Fibroblast of pulmonary artery (primary cell): ENCODE measurements at regions not wholly inside any gene's neighbourhood (a gene's known extent, or its start where the extent isn't known, plus 50 kb on each side); places are given as distances from the start of the nearest gene placed in this dataset.

Source experiments
- DNase-seq: peaks from one replicate; pipeline ENCODE4 v3.0.0-alpha.2; 2010; ENCODE audit warnings: low read depth
- H3K4me3 ChIP-seq: replicated peaks from 2 replicates; pipeline ENCODE4 v1.5.1; 2011; ENCODE audit warnings: low read depth, mild to moderate bottlenecking, control low read depth, low read length, moderate library complexity
- TF ChIP-seq, protein P1 (sequence below): IDR thresholded peaks from 2 replicates; pipeline ENCODE4 v1.5.1; 2011; ENCODE audit warnings: mild to moderate bottlenecking, control low read depth, low read length, inconsistent platforms; ENCODE audit errors: missing control alignments

GRCh38 chr5:168171901-168172759 is 119.3 kb upstream of the WWC1 start:
- DNase-seq: no peak
- no peak overlapping the region for H3K4me3 ChIP-seq
- TF ChIP-seq, protein P1, sequence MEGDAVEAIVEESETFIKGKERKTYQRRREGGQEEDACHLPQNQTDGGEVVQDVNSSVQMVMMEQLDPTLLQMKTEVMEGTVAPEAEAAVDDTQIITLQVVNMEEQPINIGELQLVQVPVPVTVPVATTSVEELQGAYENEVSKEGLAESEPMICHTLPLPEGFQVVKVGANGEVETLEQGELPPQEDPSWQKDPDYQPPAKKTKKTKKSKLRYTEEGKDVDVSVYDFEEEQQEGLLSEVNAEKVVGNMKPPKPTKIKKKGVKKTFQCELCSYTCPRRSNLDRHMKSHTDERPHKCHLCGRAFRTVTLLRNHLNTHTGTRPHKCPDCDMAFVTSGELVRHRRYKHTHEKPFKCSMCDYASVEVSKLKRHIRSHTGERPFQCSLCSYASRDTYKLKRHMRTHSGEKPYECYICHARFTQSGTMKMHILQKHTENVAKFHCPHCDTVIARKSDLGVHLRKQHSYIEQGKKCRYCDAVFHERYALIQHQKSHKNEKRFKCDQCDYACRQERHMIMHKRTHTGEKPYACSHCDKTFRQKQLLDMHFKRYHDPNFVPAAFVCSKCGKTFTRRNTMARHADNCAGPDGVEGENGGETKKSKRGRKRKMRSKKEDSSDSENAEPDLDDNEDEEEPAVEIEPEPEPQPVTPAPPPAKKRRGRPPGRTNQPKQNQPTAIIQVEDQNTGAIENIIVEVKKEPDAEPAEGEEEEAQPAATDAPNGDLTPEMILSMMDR: no peak

DNA sequence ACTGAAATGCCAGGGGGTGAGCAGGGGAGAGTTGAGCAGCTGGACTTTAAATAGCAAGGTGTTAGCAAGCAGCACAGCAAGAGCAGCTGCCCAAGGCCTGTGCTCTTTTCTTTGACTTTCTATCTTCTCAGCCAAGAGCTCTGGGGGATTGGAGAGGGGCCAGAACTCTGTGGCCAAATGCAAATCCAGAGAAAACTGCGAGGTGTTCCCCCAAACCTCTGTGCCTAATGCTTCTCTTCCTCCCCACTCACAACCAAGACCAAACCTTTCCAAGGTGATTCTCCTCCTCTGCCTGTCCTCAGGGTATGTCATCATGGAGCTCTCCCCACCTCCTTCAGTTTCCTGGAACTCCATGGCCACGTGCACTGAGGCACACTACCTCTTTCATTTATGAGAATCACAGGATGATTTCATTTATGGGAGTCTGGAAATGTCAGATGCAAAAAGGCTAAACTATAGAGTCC is 118.7 kb upstream of the WWC1 start:
- no peak for DNase-seq
- TF ChIP-seq, protein P1: no peak
- no peak overlapping the region for H3K4me3 ChIP-seq

GRCh38 chr5:168174376-168174775 is 117.1 kb upstream of the WWC1 start:
- no peak overlapping the region for H3K4me3 ChIP-seq
- peak; percentile 11 for DNase-seq
- TF ChIP-seq, protein P1: no peak

- DNase-seq: no peak
- no peak overlapping the region for H3K4me3 ChIP-seq
- TF ChIP-seq, protein P1: no peak
Observed at GRCh38 chr5:168176251-168176650, 115.2 kb upstream of the WWC1 start.

DNA sequence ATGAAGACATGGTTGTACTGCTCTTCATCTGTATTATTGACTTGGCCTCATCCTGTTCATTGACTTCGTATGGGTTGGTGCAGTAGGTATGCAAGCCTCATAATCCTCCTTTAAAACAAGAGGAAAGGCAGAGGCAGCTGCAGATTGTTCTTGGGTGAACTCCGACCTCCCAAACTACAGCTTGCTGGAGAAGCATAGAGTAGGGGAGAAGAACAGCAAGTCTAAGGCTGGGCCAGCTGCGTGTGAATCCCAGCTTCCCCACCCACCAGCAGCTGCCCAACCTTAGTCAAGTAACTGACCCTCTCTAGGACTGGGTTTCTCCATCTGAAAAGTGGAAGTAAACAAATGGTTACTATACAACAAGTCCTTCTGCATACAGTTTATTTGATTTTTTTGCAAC is 114.5 kb upstream of the WWC1 start:
- H3K4me3 ChIP-seq: no peak overlapping the region
- no peak for DNase-seq
- TF ChIP-seq, protein P1: no peak

DNA sequence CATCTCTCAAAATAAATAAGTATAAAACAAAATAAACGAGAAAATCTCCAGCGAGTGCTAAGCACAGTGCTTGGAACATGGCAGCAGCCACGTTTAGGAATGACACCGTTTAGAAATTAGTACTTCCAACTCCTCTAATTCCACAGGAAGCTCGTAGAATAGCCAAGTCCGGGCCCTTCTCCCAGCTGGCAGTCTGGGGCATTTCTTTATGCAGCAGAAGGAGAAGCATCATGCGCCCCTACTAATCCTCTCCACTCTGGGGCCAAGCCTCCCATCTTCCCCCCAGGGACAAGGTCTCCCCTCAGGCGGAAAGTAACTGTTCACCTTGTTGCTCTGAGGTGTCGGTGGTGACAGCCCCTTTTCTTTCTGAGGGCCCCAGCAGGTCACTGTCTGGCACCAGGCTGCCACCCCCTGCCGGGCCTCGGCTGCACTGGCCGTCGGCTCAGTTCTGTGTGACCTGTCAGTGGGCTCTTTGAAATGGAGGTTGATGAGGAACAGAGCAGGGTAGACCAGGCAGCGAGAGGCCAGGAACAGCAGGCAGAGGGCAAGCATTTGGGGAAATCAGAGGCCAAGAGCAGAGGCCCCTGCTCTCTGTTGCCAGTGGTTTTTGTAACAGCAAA is 113.5 kb upstream of the WWC1 start:
- no peak overlapping the region for H3K4me3 ChIP-seq
- TF ChIP-seq, protein P1: no peak
- DNase-seq: no peak

GRCh38 chr5:168179192-168179593 is 112.3 kb upstream of the WWC1 start:
- DNase-seq: no peak
- TF ChIP-seq, protein P1: no peak
- no peak overlapping the region for H3K4me3 ChIP-seq
